ENCODE measurements at regions not wholly inside any gene's neighbourhood (a gene's known extent, or its start where the extent isn't known, plus 50 kb on each side); places are given as distances from the start of the nearest gene placed in this dataset.

GRCh38 chr2:18073601-18074000 lies 195.1 kb downstream of the KCNS3 start (continued):
- TF ChIP-seq JUN (IDR thresholded peaks at IDR 0.05; ENCODE audit: low read depth, low read length) = no peak
- no peak for TF ChIP-seq KDM5A (IDR thresholded peaks at IDR 0.05; ENCODE audit: low read length)
